ENCODE measurements at regions not wholly inside any gene's neighbourhood (a gene's known extent, or its start where the extent isn't known, plus 50 kb on each side); places are given as distances from the start of the nearest gene placed in this dataset.

DNA sequence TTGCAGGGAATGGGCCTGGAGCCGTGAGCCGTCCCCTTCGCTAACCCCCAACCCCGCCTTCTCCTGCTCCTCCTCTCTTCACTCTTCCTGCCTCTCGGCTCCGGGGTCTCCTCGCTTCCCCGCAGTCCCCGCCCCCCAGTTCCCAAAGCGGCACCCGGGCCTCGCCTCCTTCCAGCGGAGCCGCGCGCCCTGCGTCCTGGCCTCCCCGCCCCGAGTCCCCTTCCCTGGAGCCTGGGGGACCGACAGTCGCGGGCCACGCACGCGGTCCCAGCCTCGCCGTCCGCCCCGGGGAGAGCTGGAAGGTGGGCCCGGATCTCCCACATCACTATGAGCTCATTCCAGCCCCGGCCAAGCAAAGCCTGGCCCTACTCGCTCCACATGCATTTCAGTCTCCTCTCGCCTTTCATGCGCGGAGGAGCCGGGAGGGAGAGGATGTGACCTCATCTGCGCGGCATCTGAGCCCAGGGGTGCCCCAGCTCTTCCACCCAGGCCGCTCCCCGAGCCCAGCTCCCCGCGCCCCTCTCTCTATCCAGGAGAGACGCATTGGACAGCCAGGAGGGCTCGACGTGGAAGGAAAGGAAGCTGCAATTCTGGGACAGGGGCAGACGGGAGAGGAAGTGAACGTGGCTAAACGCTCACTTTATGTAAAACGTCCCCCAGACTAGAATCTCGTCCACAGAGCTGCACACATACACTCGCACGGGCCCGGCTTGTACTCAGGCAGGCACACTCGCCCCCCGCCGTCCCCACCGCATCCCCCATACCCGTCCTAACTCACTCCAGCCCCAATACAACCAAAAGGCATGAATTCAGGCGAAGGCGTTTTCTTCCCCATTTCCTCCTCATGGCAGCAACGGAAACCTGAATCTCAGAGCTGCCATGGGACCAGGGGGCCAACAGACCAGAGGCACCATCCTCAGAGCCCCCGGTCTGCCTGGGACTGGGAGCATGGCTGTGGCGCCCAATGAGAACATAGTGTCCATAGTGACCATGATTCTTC lies 108.7 kb upstream of the CCND2 start:
- Histone ChIP-seq H3K27me3 (peaks cover 0 to 14% (median 0%) of the 10 kb centered on the region in 4 donors), H3K27ac (peak overlapping the region; percentile 27 to 68 (median 46)), H3K36me3 (no peaks in the 10 kb centered on the region), H3K4me3 (peak overlapping the region; percentile 30 to 72 (median 44)), H3K4me1 (peaks cover 3 to 15% (median 5%) of the 10 kb centered on the region in 3 donors), H3K9me3 (no peaks in the 10 kb centered on the region)
- WGBS, 2 donors: 10 to 25% methylated on average over 18 to 19 of the region's 63 CpGs
- intact Hi-C loops (cut with DNase I): no loop called here
- no peak for DNase-seq
- TF ChIP-seq POLR2A (IDR thresholded peaks at IDR 0.05): no peak
- TF ChIP-seq, protein P1, sequence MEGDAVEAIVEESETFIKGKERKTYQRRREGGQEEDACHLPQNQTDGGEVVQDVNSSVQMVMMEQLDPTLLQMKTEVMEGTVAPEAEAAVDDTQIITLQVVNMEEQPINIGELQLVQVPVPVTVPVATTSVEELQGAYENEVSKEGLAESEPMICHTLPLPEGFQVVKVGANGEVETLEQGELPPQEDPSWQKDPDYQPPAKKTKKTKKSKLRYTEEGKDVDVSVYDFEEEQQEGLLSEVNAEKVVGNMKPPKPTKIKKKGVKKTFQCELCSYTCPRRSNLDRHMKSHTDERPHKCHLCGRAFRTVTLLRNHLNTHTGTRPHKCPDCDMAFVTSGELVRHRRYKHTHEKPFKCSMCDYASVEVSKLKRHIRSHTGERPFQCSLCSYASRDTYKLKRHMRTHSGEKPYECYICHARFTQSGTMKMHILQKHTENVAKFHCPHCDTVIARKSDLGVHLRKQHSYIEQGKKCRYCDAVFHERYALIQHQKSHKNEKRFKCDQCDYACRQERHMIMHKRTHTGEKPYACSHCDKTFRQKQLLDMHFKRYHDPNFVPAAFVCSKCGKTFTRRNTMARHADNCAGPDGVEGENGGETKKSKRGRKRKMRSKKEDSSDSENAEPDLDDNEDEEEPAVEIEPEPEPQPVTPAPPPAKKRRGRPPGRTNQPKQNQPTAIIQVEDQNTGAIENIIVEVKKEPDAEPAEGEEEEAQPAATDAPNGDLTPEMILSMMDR (IDR thresholded peaks at IDR 0.05): no peak

DNA sequence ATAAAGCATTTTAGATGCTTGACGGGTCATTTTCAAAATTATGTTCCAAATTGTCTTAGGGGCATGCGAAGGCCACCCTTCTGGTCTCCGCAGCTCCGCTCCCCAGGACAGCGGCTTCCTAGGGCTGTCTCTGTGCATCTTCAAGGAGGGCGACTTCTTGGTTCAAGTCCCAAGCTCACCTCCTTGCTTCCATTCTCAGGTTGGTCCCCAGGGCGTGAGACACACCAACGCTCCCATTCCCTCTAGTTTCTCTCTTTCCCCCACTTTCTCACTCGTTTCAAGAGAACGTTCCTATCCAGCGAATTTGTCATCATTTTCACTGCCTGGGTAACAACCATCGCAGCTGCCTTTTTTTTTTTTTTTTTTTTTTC lies 109.4 kb upstream of the CCND2 start:
- Histone ChIP-seq H3K27me3 (peaks cover 0 to 14% (median 0%) of the 10 kb centered on the region in 4 donors), H3K36me3 (no peaks in the 10 kb centered on the region), H3K4me1 (peaks cover 3 to 15% (median 5%) of the 10 kb centered on the region in 3 donors), H3K27ac (no peak overlapping the region), H3K9me3 (no peaks in the 10 kb centered on the region), H3K4me3 (peak overlapping the region in 3 of 4 donors; percentile 40 to 72 (median 49))
- 58 to 64% methylated on average over 12 of the region's 12 CpGs for WGBS, 2 donors
- TF ChIP-seq, protein P1 (IDR thresholded peaks at IDR 0.05): no peak
- TF ChIP-seq POLR2A (IDR thresholded peaks at IDR 0.05): no peak
- intact Hi-C loops (cut with DNase I): no loop called here
- DNase-seq: no peak

DNA sequence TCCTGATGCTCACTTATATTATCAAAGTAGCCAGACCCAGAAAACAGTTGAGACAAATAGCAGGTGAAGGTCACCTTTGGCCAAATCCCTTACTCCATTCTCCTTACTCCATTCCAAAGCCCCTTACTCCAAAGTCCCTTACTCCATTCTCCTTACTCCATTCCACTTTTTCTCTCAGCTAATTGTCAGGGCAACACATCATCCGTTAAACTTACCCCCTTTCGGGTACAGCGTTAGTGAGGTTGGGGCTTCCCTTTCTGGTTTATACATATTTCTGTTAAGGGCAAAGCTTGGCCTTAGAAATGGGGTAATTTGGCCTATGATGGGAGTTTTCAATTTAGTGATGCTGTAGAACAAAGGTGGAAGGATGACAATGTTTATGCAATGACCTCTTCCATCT lies 111.8 kb upstream of the CCND2 start:
- Histone ChIP-seq H3K36me3 (no peaks in the 10 kb centered on the region), H3K4me1 (peaks cover 3 to 15% (median 5%) of the 10 kb centered on the region in 3 donors), H3K9me3 (no peaks in the 10 kb centered on the region), H3K27ac (no peak overlapping the region), H3K4me3 (no peak overlapping the region), H3K27me3 (peaks cover 0 to 14% (median 0%) of the 10 kb centered on the region in 4 donors)
- TF ChIP-seq, protein P1 (IDR thresholded peaks at IDR 0.05): no peak
- TF ChIP-seq POLR2A (IDR thresholded peaks at IDR 0.05): no peak
- DNase-seq: no peak
- intact Hi-C loops (cut with DNase I): no loop called here
- WGBS, 2 donors: 93 to 100% methylated on average over 3 of the region's 3 CpGs

DNA sequence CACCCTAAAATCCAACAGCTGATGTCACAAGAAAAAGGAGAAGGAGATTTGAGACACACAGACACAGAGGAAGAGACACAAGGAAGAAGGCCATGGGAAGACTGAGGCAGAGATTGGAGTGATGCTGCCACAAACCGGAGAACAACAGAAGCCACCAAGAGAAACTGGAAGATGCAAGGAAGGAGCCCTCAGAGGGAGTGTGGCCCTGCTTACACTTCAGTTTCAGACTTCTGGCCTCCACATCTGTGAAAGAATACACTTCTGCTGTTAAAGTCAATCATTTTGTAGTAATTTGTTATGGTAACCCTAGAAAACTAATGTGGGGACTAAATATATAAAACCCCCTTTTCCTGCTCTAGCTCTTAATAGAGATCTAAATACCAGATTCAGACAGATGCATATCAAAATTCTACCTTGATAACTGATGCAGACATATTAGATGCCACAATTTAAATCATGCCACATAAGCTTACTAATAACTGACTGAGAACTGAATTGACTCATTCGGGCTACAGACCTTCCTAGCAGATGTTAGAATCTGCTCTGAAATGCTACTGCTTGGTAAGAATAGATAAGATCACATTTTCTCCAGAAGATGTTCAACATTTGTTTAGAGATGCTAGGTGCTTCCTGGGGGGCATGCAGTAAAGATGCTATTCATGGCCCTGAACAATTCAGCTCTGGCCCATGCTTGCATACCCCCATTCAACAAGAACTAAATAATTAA lies 113.1 kb upstream of the CCND2 start:
- 70 to 73% methylated on average over 2 of the region's 2 CpGs for WGBS, 2 donors
- H3K9me3 ChIP-seq: no peaks in the 10 kb centered on the region
- H3K4me3 ChIP-seq: no peak overlapping the region
- H3K27me3 ChIP-seq: peaks cover 0 to 10% (median 0%) of the 10 kb centered on the region in 4 donors
- H3K36me3 ChIP-seq: no peaks in the 10 kb centered on the region
- TF ChIP-seq POLR2A (IDR thresholded peaks at IDR 0.05): no peak
- TF ChIP-seq, protein P1 (IDR thresholded peaks at IDR 0.05): no peak
- no peak for DNase-seq
- intact Hi-C loops (cut with DNase I): no loop called here
- H3K27ac ChIP-seq: no peak overlapping the region
- peaks cover 3 to 15% (median 5%) of the 10 kb centered on the region in 3 donors for H3K4me1 ChIP-seq

DNA sequence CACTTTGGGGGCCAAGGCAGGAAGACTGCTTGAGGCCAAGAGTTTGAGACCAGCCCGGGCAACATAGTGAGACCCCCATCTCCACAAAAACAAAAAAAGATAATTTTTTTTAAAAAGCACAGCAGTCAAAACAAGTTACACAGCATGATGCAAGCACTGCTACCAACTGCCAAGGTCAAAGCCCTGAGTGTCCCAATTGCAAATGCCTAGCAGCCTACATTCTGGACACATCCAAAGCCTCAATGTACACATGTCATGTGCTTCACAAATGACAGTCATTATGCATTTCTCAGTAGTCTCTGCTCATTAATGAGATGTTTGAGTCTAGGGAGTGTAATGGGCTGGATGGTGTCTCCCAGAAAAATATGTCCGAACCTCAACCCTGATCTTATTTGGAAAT lies 113.7 kb upstream of the CCND2 start:
- intact Hi-C loops (cut with DNase I): no loop called here
- DNase-seq: no peak
- WGBS, 2 donors: 90 to 91% methylated on average over 2 of the region's 2 CpGs

More for the DNA sequence above, 113.7 kb upstream of the CCND2 start:
- Histone ChIP-seq H3K4me1 (peaks cover 3 to 9% (median 4%) of the 10 kb centered on the region in 3 donors), H3K4me3 (no peak overlapping the region), H3K9me3 (no peaks in the 10 kb centered on the region), H3K27ac (no peak overlapping the region), H3K36me3 (no peaks in the 10 kb centered on the region), H3K27me3 (peaks cover 0 to 4% (median 0%) of the 10 kb centered on the region in 4 donors)
- TF ChIP-seq POLR2A (IDR thresholded peaks at IDR 0.05): no peak
- TF ChIP-seq, protein P1 (IDR thresholded peaks at IDR 0.05): no peak
